NCI-H1105 treated with DMSO at 0.1 percent for 48 hours (cell line): ENCODE measurements at regions not wholly inside any gene's neighbourhood (a gene's known extent, or its start where the extent isn't known, plus 50 kb on each side); places are given as distances from the start of the nearest gene placed in this dataset.
A peak's percentile ranks its signal among the peaks of the same experiment; 100 is the strongest.

Experiments used
- DNase-seq: peaks from one replicate; lab custom pipeline; 2025; lab: John Stamatoyannopoulos, UW

DNA sequence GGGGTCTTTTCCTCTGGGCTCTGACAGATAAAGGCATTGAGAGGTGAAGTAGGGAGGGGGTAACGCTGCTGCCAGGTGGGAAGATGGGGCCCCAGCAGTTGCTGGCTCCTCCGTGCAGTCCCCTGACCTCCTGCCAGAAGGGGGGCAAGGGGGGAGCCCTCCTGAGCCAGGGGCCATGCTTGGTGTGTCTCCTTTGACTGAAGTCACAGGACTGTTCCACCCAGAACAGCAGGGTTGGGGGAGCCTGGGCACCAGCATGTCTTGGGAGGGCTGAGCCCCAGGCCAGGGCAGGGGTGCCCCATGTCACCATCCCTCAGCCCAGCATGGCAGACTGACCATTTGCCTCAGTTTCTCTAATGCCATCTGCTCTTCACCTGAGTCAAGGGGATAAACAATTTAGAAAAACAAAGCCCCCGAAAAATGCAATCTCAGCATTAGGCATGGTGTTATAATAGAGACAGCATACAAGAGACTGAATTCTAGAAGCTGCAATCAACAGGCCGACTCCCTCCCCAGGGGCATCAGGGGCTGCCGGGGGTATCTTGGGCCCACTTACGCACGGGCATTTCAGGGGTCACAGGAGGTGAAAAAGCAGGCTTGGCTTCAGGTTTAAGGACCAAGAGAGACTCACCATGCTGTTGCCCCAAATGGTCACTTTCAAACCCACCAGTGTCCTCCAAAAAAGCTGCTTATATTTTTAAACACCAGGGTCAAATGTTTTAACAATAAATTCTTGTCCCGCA, 108.6 kb upstream of the GPR26 start:
- no peak for DNase-seq

- DNase-seq, result no peak
Measured at GRCh38 chr10:123558651-123559050, 107.5 kb upstream of the GPR26 start.

DNA sequence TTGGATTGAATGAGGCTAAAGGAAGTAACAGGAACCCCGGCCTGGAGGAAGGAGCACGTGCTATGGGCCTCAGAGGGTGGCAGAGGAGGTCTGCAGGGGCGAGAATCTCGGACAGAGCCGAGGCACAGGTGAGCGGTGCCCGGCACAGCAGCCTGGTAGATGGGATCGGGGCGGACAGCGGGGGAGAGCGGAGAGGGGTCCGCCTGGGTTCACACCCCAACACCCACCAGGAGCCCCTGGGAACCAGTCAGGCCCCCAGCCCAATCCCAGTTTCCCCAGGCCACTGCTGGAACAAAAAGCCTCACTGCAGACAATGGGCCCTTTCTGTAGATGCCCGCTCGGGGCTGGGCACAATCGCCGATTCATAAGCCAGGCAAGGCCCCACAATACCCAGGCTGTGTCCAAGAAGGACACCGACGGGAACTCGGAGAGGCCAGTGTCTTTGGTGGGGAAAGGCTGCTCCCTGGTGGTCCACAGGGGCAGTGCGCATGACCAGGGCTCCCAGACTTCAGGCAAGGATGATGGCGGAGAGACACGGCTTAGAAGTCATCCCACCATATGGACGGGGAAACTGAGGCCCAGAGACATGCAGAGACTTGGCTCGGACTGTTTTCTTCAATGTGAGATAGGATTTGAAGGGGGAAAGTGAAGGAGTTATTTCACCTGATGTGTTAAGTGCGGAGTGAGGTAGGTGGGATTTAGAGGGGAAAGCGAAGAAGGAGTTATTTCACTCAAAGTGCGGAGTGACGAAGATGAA, 106.9 kb upstream of the GPR26 start:
- DNase-seq, result peak; percentile 13

GRCh38 chr10:123559823-123560092, 106.4 kb upstream of the GPR26 start:
- no peak for DNase-seq

GRCh38 chr10:123560301-123561140, 105.6 kb upstream of the GPR26 start:
- no peak for DNase-seq

GRCh38 chr10:123561141-123561440, 105.1 kb upstream of the GPR26 start:
- no peak for DNase-seq

DNA sequence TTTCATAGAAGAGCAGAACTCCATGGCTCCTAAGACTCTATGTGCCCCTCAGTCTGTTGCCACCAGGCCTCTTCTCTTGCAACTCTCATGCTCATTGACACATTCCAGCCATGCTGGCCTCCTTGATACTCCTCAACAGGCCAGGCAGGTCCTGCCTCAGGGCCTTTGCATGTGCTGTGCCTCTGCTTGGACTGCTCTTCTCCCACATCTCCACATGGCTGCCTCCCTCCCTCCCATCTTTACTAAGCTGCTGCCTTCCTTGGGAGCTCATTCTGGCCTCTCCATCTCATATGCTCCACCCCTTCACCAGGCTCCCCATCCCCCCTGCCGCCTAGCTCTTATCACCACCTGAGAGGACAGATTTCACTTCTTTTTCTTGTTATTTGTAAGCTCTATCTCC, 103.8 kb upstream of the GPR26 start:
- no peak for DNase-seq

DNA sequence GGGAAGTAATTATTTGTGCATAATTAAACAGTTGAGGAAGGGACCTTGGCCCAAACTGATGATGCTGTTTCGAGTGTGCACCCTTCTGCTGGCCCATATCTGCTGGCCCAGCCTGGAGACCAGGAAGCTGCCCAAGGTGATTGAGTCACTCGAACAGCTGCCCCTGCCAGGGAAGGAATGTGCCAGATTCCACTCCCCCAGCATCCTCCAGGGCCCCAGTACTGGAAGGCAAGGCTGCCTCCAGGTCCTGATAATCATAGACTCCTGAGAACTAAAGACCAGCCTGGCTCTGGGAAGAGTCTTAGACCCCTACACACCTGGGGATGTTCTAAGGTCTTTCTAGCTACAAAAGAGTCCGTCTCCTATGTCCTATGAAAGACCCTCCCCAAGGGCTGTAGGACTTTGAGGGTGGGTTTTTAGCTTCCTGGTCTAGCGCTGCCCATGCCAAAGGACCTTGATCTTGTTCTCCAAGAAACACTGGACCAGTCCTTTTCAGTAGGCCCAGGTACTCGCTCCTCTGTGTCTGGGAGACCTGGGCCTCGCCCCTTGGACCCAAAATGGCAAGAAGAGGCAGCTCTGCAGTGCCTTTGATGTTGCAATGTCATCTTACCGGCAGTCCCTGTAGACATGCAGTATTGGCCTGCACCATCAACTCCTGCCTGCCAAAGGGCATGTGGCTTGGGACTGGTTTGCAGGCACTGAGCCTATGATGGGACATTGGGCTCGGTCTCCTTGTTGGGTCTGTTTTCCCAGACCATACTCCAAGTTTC, 103.2 kb upstream of the GPR26 start:
- no peak for DNase-seq

DNA sequence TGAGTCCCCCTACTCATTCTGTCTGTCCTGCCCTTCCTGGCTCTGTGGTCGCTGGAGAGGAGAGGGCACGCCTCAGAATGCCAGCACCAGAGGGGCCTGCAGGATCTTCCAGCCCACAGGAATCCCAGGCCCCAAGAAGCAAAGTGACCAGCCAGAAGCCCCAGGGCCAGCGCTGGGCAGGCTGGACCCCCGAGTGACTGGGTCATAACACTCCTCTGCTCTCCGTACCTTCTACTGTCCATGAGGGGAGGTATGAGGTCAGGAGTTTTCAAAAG, 102.6 kb upstream of the GPR26 start:
- DNase-seq, result no peak

DNA sequence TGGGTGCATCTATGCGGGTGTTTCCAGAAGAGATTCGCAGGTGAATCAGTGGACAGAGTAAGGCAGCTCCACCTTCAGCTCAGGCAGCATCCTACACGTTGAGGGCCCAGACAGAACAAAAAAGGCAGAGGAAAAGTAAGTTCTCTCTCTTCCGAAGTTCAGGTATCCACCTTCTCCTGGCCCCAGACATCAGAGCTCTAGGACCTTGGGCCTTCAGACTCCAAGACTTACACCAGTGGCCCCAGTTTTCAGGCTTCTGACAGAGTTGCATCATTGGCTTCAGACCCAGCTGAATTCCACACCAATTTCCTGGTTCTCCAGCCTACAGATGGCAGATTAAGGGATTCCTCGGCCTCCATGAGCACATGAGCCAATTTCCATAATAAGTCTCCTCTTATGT, 102.2 kb upstream of the GPR26 start:
- DNase-seq, result no peak

DNA sequence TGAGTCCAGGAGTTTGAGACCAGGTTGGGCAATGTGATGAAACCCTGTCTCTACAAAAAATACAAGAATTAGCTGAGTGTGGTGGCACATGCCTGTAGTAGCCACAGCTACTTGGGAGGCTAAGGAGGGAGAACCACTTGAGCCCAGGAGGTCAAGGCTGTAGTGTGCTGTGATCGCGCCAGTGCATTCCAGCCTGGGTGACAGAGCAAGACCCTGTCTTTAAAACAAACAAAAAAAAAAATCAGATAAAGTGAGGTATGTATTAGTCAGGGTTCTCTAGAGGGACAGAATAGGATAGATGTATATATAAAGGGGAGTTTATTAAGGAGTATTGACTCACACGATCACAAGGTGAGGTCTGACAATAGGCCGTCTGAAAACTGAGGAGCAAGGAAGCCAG, 101.5 kb upstream of the GPR26 start:
- DNase-seq, result no peak

DNA sequence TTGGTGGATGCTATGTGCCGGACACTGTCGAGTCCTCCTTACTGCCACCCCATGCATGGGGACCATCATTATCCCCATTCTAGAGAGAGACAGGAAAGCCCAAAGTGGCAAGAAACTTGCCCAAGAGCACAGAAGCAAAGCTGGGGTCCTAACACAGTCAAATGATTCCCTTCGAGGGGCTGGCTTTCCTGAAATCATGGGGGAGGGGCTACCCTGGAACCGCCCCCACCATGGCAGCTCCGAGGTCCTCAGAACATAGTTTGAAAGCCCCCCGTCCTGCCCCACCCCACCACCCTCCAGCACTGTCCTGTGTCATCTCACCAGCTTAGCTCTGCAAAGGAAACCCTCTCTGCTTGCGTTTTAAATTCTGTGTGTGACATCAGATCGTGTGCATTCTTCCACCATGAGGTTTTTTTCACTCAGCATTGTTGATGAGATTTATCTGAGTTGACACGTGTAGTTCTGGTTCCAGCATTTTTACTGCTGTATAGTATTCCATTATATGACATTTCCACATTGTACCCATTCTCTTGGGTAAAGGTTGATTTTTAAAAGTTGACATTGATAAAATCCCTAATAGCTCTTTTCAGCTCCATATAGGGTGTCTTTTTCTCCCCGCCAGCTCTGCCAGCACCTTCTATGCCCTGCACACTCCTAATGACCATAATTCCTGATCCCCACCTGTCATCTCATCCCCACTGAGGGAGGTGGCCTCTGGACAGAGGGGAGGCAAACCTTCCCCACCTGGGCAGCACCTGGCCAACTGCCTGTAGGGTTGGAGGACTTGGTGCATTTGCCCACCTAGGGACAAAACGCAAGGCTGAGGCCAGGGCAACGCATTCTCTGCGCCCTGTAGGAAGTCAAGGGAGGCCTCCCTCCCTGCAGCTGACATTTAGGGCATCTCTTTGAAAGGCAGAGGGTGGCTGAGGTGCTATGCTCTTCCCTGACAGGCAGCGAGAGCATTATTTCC, 100.2 kb upstream of the GPR26 start:
- DNase-seq, result no peak

GRCh38 chr10:123567984-123568739, 98.0 kb upstream of the GPR26 start:
- no peak for DNase-seq

- DNase-seq, result no peak
Measured at GRCh38 chr10:123568751-123569150, 97.4 kb upstream of the GPR26 start.

- no peak for DNase-seq
Measured at GRCh38 chr10:123569436-123570035, 96.6 kb upstream of the GPR26 start.

DNA sequence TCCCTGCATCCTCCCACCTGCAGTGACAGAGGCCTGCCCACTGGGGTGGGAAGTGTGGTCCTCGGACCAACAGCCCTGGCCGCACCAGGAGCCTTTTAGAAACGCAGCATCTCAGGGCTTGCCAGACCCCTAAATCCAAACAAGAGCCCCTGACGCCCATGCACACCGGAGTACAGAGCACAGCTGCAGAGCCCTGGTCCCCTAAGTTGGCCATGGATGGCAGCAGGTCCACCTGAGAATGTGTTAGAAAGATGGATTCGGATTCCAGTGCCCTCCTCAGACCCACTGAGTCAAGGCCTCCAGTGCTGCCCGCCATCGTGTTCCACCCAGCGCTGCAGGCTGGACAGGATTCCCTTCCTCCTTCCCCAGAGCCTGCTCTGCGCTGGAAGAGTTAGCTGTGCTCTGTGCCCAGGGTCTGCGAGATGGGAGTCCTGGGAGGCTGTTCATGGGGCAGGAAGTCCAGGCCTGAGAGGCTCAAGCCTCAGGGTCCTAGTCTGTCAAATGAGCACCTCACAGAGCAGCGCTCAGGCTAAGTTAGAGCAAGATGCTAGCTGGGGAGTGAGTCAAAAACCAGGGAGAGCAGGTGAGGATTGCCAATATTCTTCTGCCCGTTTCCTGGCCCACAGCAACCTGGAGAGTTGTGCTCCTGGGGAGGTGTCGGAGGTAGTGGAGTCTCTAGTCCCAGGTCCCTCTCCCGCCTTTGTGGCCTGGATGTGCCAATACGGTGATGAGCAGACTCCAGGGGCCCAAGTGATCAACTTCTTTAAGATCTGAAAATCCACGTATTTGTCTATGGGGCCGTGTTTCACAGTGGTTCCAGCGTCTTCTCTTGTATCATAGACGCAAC, 95.9 kb upstream of the GPR26 start:
- no peak for DNase-seq

- no peak for DNase-seq
Measured at GRCh38 chr10:123570898-123571515, 95.1 kb upstream of the GPR26 start.

DNA sequence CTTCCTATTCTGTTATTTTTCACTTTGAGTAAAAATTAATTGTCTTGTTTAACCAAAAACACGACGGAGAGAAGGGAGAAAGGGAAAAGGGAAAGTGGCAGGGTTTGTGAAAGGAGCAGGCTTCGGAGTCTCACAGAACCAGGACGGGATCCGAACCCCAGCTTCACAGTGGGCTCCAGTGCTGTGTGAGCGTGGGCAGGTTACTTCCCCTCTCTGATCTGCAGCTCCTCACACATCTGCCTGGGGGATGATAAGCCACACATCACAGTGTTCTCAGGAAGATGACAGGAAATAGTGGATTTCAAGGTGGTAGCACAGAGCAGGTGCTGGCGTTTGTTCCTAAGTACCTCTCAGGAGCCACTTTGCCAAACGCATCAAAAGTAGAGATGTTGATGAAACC, 94.2 kb upstream of the GPR26 start:
- DNase-seq, result no peak
